Brain microvascular endothelial cell (primary cell): ENCODE measurements at regions not wholly inside any gene's neighbourhood (a gene's known extent, or its start where the extent isn't known, plus 50 kb on each side); places are given as distances from the start of the nearest gene placed in this dataset.

Experiments
- DNase-seq: peaks from one replicate; pipeline ENCODE4 v3.0.0-alpha.2; 2020
- H3K27ac ChIP-seq: fragments of 250-450 bp; sonication (Bioruptor Pico); 2 replicates; pipeline ENCODE4 v1.5.1; 2020; ENCODE audit warnings: mild to moderate bottlenecking, moderate library complexity
- H3K27me3 ChIP-seq: fragments of 250-450 bp; sonication (Bioruptor Pico); replicated peaks from 2 replicates; pipeline ENCODE4 v1.5.1; 2020; ENCODE audit warnings: mild to moderate bottlenecking
- H3K36me3 ChIP-seq: fragments of 250-450 bp; sonication (Bioruptor Pico); replicated peaks from 2 replicates; pipeline ENCODE4 v1.5.1; 2020; ENCODE audit warnings: mild to moderate bottlenecking
- H3K4me3 ChIP-seq: 2 replicates; pipeline ENCODE4 v1.5.1; 2011; ENCODE audit warnings: low read depth, mild to moderate bottlenecking, control low read depth, low read length, moderate library complexity
- in situ Hi-C: cut with HindIII; loops from 2 replicates; pipeline ENCODE4 v1.10.0; 2017; ENCODE audit warnings: low sequenced_read_pairs, low pct_ligation_motif_present
- TF ChIP-seq, protein P1 (sequence below): IDR thresholded peaks from 2 replicates; pipeline ENCODE4 v1.5.1; 2011; ENCODE audit warnings: low read depth, mild to moderate bottlenecking, moderate library complexity, low read length, control low read depth, inconsistent platforms; ENCODE audit errors: missing control alignments

DNA sequence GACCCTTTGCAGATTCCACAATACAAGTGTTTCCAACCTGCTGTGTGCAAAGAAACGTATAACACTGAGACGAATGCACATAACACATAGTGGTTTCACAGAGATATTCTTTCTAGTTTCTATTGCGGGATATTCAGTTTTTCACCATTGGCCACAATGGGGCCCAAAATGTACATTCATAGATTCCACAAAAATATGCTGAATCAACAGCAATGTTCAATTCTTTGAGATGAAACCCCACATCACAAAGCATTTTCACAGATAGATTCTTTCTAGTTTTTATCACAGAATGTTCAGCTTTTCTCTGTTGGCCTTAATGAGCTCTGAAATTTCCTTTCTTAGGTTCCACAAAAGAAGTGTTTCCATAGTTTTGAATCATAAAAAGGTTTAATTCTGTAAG lies 2472.3 kb downstream of the TP53TG3F start:
- DNase-seq = no peak
- Histone ChIP-seq H3K27me3 (no peaks in the 10 kb centered on the region), H3K4me3 (no peak overlapping the region), H3K27ac (no peak overlapping the region), H3K36me3 (no peaks in the 10 kb centered on the region)
- in situ Hi-C loops = no loop called here
- TF ChIP-seq, protein P1, sequence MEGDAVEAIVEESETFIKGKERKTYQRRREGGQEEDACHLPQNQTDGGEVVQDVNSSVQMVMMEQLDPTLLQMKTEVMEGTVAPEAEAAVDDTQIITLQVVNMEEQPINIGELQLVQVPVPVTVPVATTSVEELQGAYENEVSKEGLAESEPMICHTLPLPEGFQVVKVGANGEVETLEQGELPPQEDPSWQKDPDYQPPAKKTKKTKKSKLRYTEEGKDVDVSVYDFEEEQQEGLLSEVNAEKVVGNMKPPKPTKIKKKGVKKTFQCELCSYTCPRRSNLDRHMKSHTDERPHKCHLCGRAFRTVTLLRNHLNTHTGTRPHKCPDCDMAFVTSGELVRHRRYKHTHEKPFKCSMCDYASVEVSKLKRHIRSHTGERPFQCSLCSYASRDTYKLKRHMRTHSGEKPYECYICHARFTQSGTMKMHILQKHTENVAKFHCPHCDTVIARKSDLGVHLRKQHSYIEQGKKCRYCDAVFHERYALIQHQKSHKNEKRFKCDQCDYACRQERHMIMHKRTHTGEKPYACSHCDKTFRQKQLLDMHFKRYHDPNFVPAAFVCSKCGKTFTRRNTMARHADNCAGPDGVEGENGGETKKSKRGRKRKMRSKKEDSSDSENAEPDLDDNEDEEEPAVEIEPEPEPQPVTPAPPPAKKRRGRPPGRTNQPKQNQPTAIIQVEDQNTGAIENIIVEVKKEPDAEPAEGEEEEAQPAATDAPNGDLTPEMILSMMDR = no peak
